ENCODE measurements at regions not wholly inside any gene's neighbourhood (a gene's known extent, or its start where the extent isn't known, plus 50 kb on each side); places are given as distances from the start of the nearest gene placed in this dataset.

DNA sequence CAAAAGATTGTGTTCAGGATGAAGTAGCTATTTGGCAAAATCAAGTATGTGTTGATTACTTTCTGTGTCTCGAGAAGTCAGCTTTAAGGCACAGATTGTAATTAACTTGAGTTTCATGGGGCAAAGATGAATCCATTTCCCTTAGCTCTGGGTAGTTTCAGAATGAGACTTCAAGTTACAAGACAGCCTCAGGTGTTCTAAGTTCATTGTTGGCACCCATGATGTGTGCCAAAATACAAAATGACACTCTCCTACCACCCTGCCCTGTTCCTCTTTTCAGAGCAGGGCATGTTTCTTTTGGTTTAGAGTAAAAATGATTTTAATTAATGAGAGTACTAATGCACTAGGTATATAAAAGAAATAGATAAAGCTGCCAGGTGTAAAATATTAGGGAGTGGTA lies 797.6 kb upstream of the POT1 start:
- Histone ChIP-seq H3K27me3 (ENCODE audit: low read length) (no peaks in the 10 kb centered on the region), H3K9me2 (replicated peaks; ENCODE audit: insufficient read depth, low read length) (no peaks in the 10 kb centered on the region), H3K9me3 (ENCODE audit: insufficient read depth, low read length) (no peaks in the 10 kb centered on the region), H3K9ac (ENCODE audit: low read length) (no peak overlapping the region), H3K4me3 (ENCODE audit: insufficient read depth, low read length, poor library complexity, severe bottlenecking) (no peak overlapping the region), H3F3A (ENCODE audit: insufficient read depth) (no peaks in the 10 kb centered on the region), H4K20me1 (ENCODE audit: low read depth, low read length) (no peaks in the 10 kb centered on the region), H2AFZ (ENCODE audit: low read depth, low read length, severe bottlenecking) (no peak overlapping the region), H3K27ac (ENCODE audit: low read depth, low read length) (no peak overlapping the region), H3K36me3 (ENCODE audit: low read length) (no peaks in the 10 kb centered on the region), H3K4me2 (ENCODE audit: low read depth, low read length, poor library complexity, severe bottlenecking) (no peak overlapping the region), H3K79me2 (ENCODE audit: insufficient read depth, low read length) (no peaks in the 10 kb centered on the region)
- no peak for TF ChIP-seq EZH2phosphoT487 (conservative IDR thresholded peaks at IDR 0.05; ENCODE audit: low read length)
- TF ChIP-seq, protein P1, sequence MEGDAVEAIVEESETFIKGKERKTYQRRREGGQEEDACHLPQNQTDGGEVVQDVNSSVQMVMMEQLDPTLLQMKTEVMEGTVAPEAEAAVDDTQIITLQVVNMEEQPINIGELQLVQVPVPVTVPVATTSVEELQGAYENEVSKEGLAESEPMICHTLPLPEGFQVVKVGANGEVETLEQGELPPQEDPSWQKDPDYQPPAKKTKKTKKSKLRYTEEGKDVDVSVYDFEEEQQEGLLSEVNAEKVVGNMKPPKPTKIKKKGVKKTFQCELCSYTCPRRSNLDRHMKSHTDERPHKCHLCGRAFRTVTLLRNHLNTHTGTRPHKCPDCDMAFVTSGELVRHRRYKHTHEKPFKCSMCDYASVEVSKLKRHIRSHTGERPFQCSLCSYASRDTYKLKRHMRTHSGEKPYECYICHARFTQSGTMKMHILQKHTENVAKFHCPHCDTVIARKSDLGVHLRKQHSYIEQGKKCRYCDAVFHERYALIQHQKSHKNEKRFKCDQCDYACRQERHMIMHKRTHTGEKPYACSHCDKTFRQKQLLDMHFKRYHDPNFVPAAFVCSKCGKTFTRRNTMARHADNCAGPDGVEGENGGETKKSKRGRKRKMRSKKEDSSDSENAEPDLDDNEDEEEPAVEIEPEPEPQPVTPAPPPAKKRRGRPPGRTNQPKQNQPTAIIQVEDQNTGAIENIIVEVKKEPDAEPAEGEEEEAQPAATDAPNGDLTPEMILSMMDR (IDR thresholded peaks at IDR 0.05; ENCODE audit: insufficient read depth, low read length, poor library complexity, severe bottlenecking), result no peak

DNA sequence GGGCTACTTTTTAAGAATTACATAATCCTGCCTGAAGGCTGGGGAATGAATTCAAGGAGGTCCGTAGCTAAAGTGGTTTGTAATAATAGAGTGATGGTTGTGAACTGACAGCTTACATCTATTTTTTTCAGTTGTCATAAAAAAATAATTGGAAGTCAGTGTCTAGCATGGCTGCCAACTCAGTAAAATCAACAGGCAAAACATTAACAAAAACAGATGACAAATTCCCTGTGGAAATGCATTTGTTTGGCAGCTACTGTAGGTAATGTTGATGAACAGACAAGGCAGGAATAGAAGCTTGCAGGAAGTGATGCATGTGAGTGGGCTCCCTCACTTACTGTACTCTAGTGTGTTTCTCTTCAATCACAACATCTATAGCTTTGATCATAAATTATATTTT lies 766.0 kb upstream of the POT1 start:
- Histone ChIP-seq H3K4me3 (ENCODE audit: insufficient read depth, low read length, poor library complexity, severe bottlenecking) (no peak overlapping the region), H3K36me3 (ENCODE audit: low read length) (no peaks in the 10 kb centered on the region)

DNA sequence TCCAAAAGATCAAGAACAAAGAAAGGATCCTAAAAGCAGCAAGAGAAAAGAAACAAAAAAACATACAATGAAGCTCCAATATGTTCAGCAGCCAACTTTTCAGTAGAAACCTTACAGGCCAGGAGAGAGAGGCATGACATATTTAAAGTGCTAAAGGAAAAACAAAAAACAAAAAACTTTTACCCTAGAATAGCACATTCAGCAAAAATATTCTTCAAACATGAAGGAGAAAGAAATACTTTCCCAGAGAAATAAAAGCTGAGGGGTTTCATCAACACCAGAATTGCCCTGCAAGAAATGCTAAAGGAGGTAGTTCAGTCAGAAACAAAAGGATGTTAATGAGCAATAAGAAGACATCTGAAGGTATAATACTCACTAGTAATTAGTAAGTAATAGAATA lies 753.5 kb upstream of the POT1 start:
- Histone ChIP-seq H3K27ac (ENCODE audit: low read depth, low read length) (no peak overlapping the region), H3K4me3 (ENCODE audit: insufficient read depth, low read length, poor library complexity, severe bottlenecking) (no peak overlapping the region), H3K27me3 (ENCODE audit: low read length) (no peaks in the 10 kb centered on the region), H3K36me3 (ENCODE audit: low read length) (no peaks in the 10 kb centered on the region), H3K9me3 (ENCODE audit: insufficient read depth, low read length) (no peaks in the 10 kb centered on the region), H3K79me2 (ENCODE audit: insufficient read depth, low read length) (no peaks in the 10 kb centered on the region), H3K9ac (ENCODE audit: low read length) (no peak overlapping the region), H3K9me2 (replicated peaks; ENCODE audit: insufficient read depth, low read length) (no peaks in the 10 kb centered on the region), H3F3A (ENCODE audit: insufficient read depth) (no peaks in the 10 kb centered on the region), H2AFZ (ENCODE audit: low read depth, low read length, severe bottlenecking) (no peak overlapping the region), H3K4me2 (ENCODE audit: low read depth, low read length, poor library complexity, severe bottlenecking) (no peak overlapping the region), H4K20me1 (ENCODE audit: low read depth, low read length) (no peaks in the 10 kb centered on the region)
- TF ChIP-seq EZH2phosphoT487 (conservative IDR thresholded peaks at IDR 0.05; ENCODE audit: low read length), result no peak
- TF ChIP-seq, protein P1 (IDR thresholded peaks at IDR 0.05; ENCODE audit: insufficient read depth, low read length, poor library complexity, severe bottlenecking), result no peak

More for the DNA sequence above, 766.0 kb upstream of the POT1 start:
- H3K27ac ChIP-seq (ENCODE audit: low read depth, low read length), result no peak overlapping the region
- no peaks in the 10 kb centered on the region for H3F3A ChIP-seq (ENCODE audit: insufficient read depth)
- TF ChIP-seq, protein P1 (IDR thresholded peaks at IDR 0.05; ENCODE audit: insufficient read depth, low read length, poor library complexity, severe bottlenecking), result no peak
- TF ChIP-seq EZH2phosphoT487 (conservative IDR thresholded peaks at IDR 0.05; ENCODE audit: low read length), result no peak
- H3K9me2 ChIP-seq (replicated peaks; ENCODE audit: insufficient read depth, low read length), result no peaks in the 10 kb centered on the region
- no peaks in the 10 kb centered on the region for H3K79me2 ChIP-seq (ENCODE audit: insufficient read depth, low read length)
- no peak overlapping the region for H3K9ac ChIP-seq (ENCODE audit: low read length)
- H3K27me3 ChIP-seq (ENCODE audit: low read length), result no peaks in the 10 kb centered on the region
- no peaks in the 10 kb centered on the region for H3K9me3 ChIP-seq (ENCODE audit: insufficient read depth, low read length)
- no peaks in the 10 kb centered on the region for H4K20me1 ChIP-seq (ENCODE audit: low read depth, low read length)
- peak overlapping the region; percentile 72 for H2AFZ ChIP-seq (ENCODE audit: low read depth, low read length, severe bottlenecking)
- H3K4me2 ChIP-seq (ENCODE audit: low read depth, low read length, poor library complexity, severe bottlenecking), result no peak overlapping the region
